ENCODE measurements at regions not wholly inside any gene's neighbourhood (a gene's known extent, or its start where the extent isn't known, plus 50 kb on each side); places are given as distances from the start of the nearest gene placed in this dataset.

DNA sequence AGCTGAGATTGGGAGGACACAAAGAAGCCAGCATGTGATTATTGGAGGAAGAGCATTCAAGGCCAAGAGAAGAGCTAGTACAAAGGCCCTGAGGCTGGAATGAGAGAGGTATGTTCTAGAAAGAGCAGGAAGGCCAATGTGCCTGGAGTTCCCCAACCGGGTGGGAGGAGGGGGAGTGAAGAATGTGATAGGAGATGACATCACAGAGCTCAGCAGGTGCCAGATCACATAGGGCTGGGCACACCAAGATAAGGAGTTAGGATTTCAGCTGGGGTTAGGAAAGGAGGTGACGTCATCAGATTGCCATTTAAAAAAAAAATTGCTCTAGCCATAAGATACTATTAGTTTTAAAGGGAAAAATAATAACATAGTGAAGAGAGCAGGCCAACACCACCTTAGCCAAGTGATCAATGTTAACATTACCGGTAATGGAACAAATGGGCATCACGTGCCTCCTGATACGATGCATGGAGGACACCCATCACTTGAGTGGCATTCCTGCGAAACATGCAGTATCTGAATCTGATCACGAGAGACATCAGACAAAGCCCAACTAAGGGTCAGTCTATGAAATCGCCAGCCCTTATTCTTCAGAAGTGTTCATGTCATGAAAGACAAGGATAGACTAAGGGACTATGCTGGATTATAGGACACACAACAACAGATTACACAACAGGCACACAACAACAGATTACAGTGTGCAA is 344.3 kb downstream of the BCOR start:
- Mint-ChIP-seq H3K4me1 (peaks cover 10% of the 10 kb centered on the region), H3K36me3 (ENCODE audit: low read depth) (peaks cover 3% of the 10 kb centered on the region), H3K27me3 (no peaks in the 10 kb centered on the region), H3K4me3 (no peak overlapping the region), H3K27ac (no peak overlapping the region), H3K9me3 (no peaks in the 10 kb centered on the region)
- no peak for DNase-seq
- intact Hi-C loops (cut with micrococcal nuclease): no loop called here

DNA sequence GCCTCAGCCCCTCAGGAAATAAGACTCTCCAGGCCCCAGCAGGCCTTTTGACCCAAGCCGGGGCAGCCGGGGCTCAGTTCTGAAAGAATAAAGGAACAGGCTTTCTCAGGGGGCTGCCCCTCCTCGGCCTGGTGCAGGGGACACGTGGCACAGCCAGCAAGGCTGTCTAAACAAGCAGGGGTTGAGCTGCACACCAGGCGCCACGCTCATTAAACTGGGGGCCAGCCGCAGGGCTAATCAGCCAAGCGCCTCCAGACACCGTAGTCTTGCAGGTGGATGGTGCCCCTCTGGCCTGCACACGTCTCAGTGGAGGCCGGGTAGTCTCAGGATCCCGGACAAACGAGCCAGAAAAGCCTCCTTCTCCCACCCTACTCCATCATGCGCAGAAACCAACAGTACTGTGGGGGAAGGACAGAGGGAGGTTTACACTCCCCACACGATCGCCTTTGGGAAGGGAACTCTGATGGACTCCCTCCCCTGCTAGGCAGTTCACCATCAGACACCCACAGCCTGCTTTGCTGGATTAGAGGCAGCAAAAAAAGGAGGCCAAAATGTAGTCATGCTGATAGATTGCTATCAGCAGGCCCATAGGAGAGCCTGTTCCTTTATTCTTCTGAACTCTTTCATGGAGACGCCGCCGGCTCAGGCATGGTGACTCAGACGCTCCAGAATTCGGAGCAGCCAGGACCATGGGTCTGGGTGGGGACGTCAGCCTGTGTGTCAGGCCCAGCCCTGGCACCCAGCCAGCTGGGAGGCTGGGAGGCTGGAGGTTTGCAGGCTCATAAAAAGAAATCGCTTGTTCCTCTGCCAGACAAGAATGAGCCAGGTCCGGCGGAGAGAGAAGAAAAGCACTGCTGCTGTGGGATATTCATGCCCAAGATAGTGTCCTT is 342.4 kb downstream of the BCOR start:
- DNase-seq: no peak
- Mint-ChIP-seq H3K4me3 (no peak overlapping the region), H3K27me3 (no peaks in the 10 kb centered on the region), H3K9me3 (no peaks in the 10 kb centered on the region), H3K27ac (no peak overlapping the region), H3K36me3 (ENCODE audit: low read depth) (peaks cover 3% of the 10 kb centered on the region), H3K4me1 (peaks cover 10% of the 10 kb centered on the region)
- intact Hi-C loops (cut with micrococcal nuclease): no loop called here

DNA sequence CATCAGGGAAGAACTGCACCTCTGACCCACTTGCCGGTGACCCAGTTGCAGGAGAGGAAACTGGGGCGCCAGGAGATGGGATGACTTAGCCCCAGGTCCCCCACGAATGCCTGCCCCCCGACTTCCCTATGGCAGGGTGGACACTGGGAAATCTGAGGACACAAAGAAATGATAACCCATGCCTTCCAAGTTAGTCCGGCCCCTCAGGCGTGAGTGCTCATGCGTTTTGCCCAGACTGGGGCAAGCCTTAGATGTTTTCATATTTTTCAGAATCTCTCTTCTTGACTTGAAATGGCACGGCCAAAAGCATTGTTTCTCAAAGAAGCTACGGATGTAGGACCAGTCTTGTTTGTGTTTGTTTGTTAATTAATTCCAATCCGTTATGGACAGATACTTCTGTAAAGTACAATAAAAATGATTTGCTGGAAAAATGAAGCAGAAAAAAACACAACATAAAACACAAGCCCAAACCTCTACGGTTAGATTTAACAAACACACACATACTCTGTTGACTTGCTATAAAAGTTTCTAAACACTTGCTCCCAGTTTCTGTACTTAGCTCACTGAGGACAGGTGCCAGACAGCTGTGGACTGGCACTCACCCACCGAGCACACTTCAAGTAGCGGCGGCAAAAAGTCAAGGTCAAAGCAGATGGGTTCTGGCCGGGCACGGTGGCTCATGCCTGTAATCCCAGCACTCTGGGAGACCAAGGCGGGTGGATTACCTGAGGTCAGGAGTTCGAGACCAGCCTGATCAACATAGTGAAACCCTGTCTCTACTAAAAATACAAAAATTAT is 341.5 kb downstream of the BCOR start:
- Mint-ChIP-seq H3K27ac (no peak overlapping the region), H3K4me1 (peaks cover 15% of the 10 kb centered on the region), H3K9me3 (no peaks in the 10 kb centered on the region), H3K36me3 (ENCODE audit: low read depth) (peaks cover 3% of the 10 kb centered on the region), H3K4me3 (no peak overlapping the region), H3K27me3 (no peaks in the 10 kb centered on the region)
- DNase-seq: no peak
- intact Hi-C loops (cut with micrococcal nuclease): no loop called here

DNA sequence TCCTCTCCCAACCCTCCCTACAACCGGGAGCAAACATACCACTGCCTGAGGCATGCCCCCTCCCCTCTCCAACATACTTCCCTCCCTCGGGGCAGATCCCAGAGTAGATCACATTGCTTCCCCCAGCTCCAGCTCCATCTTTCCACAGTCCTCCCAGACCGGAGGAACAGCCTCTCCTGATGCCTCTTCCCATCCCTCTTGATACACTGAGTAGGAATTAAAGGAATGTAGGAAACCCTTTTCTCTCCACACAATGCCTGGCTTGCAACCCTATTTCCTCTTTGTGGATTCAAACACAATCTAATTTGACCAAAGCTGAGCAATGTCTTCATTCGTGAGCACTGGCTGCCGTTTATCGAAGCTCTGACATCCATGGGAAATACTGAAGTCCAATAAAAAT is 339.8 kb downstream of the BCOR start:
- no peak for DNase-seq
- intact Hi-C loops (cut with micrococcal nuclease): no loop called here

DNA sequence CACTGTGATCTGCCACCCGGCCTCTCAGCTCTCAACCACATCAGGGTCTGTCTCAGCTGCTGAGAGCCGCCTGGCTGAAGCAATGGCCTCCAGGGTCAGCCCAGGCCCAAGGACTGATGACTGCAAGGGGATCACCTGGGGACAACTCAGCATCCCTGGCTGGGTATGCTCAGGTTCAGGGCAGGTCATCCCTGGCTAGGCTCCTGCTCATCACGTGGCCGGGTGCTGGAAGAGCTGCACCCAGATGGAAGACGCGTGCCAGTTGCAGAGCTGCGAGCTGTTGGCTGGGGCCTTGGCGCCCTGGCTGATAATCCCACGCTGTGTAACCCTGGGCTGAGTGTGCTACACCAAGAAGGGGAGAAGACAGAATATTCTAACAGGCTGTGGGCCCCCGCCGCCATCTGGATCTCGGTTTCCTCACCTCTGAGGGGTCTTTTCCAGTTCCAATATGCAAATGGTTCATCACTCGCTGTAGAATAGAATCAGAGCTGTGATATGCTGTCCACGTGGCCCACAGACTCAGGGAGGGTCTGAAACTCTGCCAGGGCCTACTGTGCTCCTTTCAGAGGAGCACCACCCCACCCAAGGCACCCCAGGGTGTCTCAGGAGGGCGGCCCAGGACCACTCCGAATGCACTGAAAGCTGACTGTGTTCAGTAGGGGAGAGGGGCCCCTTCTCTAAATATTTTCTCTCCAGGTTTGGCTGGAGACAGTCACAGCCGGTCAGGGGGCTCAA is 338.8 kb downstream of the BCOR start:
- Mint-ChIP-seq H3K4me1 (peaks cover 13% of the 10 kb centered on the region), H3K9me3 (no peaks in the 10 kb centered on the region), H3K4me3 (no peak overlapping the region), H3K27ac (no peak overlapping the region), H3K27me3 (no peaks in the 10 kb centered on the region), H3K36me3 (ENCODE audit: low read depth) (no peaks in the 10 kb centered on the region)
- intact Hi-C loops (cut with micrococcal nuclease): no loop called here
- no peak for DNase-seq

More for the DNA sequence above, 339.8 kb downstream of the BCOR start:
- Mint-ChIP-seq H3K4me1 (peaks cover 18% of the 10 kb centered on the region), H3K27me3 (no peaks in the 10 kb centered on the region), H3K36me3 (ENCODE audit: low read depth) (no peaks in the 10 kb centered on the region), H3K27ac (no peak overlapping the region), H3K9me3 (no peaks in the 10 kb centered on the region), H3K4me3 (no peak overlapping the region)

DNA sequence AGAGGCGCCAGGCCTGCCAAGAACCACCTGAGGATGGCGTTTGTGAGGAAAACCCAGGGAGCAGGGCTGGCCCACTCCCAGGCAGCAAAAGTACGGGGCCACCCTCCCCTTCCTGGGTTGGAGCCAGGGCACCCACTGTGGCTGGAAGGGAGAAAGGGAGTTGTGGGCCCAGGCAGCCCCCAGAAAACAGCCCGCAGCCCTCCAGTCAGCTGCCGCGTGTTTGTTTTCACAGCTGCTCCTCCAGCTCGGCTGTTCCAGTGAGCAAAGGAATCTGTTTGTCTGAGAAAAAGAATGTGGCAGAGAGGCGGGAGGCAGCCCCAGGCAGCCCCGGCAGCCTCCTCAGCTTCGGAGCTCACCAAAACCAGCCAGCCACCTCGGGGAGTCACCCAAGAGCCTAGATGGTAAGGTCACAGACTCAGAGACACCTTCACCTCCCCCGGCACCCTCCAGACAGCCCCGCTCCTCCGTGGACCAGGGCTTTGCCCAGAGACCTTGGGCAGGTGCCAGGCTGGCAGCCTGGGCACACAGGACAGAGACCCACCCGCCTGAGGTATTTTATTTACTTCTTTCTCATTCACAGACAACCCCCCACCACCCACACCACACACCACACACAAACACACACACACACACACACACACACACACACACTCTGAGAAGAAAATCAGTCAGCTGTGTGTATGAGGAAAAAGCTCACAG is 338.1 kb downstream of the BCOR start:
- intact Hi-C loops (cut with micrococcal nuclease): no loop called here
- Mint-ChIP-seq H3K27me3 (no peaks in the 10 kb centered on the region), H3K4me1 (peaks cover 15% of the 10 kb centered on the region), H3K27ac (no peak overlapping the region), H3K9me3 (no peaks in the 10 kb centered on the region), H3K36me3 (ENCODE audit: low read depth) (no peaks in the 10 kb centered on the region), H3K4me3 (no peak overlapping the region)
- DNase-seq: no peak

DNA sequence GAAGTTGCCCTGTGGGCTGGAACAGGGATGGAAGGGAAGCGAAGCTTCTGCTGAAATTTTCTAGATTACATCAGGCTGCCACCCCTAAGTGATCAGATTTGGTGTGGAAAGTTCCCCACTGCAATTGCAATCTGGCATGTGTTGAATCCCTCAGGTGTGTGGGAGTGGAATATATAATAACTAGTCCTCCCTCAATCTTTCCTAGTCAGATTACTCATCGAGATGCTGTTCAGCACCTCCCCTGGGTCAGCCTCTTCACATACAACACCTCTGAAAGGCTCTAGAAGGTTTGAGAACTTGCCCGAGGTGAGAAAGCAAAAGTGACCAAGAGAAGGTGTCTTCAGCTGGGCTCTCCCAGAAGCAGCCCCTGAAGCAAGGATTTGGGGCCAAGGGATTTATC is 336.8 kb downstream of the BCOR start:
- Mint-ChIP-seq H3K4me1 (peaks cover 22% of the 10 kb centered on the region), H3K27ac (peak overlapping the region; percentile 92), H3K36me3 (ENCODE audit: low read depth) (no peaks in the 10 kb centered on the region), H3K9me3 (no peaks in the 10 kb centered on the region), H3K27me3 (no peaks in the 10 kb centered on the region), H3K4me3 (peak overlapping the region; percentile 61)
- intact Hi-C loops (cut with micrococcal nuclease): loop anchor here (1.0 kb wide), 1 partner anchor 11 kb away; no protein-coding TSS in a partner anchor
- DNase-seq: no peak

DNA sequence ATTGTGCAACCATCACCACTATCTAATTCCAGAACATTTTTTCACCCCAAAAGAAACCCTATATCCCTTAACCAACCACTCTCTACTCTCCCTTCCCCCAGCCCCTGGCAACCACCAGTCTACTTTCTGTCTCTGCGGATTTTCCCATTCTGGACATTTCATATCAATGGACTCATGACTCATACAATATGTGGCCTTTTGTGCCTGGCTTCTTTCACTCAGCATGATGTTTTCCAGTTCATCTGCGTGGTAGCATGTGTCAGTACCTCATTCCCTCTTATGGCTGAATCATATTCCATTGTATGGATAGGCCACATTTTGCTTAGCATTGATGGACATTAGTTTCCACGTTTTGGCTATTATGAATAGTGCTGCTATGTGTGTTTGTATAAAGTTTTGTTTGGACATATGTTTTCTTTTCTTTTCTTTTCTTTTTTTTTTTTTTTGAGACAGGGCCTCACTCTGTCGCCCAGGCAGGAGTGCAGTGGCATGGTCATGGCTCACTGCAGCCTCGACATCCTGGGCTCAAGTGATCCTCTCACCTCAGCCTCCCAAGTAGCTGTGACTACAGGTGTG is 335.4 kb downstream of the BCOR start:
- intact Hi-C loops (cut with micrococcal nuclease): no loop called here
- Mint-ChIP-seq H3K9me3 (no peaks in the 10 kb centered on the region), H3K36me3 (ENCODE audit: low read depth) (no peaks in the 10 kb centered on the region), H3K27me3 (no peaks in the 10 kb centered on the region), H3K4me1 (peaks cover 30% of the 10 kb centered on the region), H3K4me3 (no peak overlapping the region), H3K27ac (peak overlapping the region; percentile 49)
- DNase-seq: no peak

DNA sequence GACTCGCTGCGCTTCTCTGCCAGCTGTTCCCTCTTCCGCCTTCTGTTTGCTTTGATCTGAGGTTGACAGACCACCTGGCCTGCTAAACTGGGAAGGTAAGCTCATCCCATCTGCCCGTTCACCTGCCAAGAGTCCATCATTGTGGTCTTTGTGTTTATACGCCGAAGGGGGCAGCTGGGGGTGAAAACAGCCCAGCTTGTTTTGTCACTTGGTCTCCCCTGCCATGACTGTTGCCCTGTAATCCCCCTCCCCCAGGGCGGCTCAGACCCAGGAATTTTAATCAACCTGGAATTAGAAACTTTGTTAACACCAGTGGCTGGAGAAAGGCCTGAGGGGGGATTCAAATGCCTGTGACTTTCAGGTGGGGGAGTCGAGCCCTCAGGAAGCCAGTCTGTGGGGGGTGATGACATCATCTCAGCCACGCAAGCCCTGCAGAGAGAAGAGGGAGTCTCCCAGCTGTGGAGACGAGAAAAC is 333.3 kb downstream of the BCOR start:
- Mint-ChIP-seq H3K27ac (no peak overlapping the region), H3K9me3 (no peaks in the 10 kb centered on the region), H3K36me3 (ENCODE audit: low read depth) (no peaks in the 10 kb centered on the region), H3K27me3 (no peaks in the 10 kb centered on the region), H3K4me3 (no peak overlapping the region), H3K4me1 (peaks cover 31% of the 10 kb centered on the region)
- DNase-seq: no peak
- intact Hi-C loops (cut with micrococcal nuclease): no loop called here

DNA sequence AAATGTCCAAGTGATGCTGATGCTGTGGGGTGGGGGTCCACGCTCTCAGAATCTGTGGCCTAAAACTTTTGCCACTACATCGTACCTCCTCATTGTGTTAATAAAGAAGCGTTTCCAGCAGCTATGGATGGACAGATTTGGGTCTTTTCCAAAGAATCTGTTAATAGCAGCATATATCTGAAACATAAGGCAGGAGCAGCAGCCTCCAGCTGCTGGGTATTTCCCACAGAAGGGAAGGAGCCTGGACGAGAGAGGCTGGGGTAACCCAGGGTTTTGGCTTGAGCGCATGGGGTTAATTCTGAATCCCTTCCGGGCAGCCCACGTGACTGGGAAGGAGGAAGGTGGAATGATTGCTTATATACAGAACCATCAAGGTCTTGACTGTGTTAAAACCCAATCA is 332.4 kb downstream of the BCOR start:
- Mint-ChIP-seq H3K36me3 (ENCODE audit: low read depth) (no peaks in the 10 kb centered on the region), H3K9me3 (no peaks in the 10 kb centered on the region), H3K27me3 (no peaks in the 10 kb centered on the region), H3K4me1 (peaks cover 32% of the 10 kb centered on the region), H3K27ac (peak overlapping the region; percentile 95), H3K4me3 (peak overlapping the region; percentile 51)
- DNase-seq: no peak
- intact Hi-C loops (cut with micrococcal nuclease): no loop called here

DNA sequence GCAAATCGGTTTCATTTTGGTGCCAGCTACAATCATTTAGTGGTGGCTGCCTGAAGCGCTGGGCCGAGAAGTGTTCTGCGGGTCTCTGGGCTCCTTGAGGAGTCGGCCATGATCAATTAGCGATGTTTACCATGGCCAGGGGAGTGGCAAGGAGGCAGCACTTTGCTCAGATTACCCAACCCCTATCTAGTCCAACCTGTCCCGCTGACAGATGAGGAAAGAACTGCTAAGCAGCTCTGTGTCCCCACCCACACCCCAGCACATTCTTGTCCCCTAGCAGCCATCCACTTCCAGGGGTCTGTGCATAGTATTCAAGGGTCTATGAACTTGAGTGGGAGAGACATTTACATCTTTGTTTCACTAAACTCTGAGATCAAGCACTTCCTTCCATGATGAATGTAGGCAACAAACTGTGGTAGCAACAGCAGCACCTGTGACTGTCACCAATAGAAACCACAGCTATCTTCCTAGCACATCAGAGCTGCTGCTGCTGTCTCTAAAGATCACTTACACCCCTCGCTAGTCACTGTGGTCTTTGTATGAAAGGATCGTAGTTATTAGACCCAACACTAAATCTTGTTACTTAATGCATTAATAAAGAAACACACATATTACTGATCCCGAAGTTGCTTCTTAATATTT is 331.6 kb downstream of the BCOR start:
- H3K4me1 Mint-ChIP-seq: peaks cover 29% of the 10 kb centered on the region
- intact Hi-C loops (cut with micrococcal nuclease): loop anchor here (1.0 kb wide), 1 partner anchor 8 kb away; no protein-coding TSS in a partner anchor
- no peaks in the 10 kb centered on the region for H3K36me3 Mint-ChIP-seq (ENCODE audit: low read depth)
- H3K27ac Mint-ChIP-seq: peak overlapping the region; percentile 95
- H3K4me3 Mint-ChIP-seq: peak overlapping the region; percentile 51
- no peaks in the 10 kb centered on the region for H3K9me3 Mint-ChIP-seq
- no peaks in the 10 kb centered on the region for H3K27me3 Mint-ChIP-seq
- peak; percentile 78 for DNase-seq

DNA sequence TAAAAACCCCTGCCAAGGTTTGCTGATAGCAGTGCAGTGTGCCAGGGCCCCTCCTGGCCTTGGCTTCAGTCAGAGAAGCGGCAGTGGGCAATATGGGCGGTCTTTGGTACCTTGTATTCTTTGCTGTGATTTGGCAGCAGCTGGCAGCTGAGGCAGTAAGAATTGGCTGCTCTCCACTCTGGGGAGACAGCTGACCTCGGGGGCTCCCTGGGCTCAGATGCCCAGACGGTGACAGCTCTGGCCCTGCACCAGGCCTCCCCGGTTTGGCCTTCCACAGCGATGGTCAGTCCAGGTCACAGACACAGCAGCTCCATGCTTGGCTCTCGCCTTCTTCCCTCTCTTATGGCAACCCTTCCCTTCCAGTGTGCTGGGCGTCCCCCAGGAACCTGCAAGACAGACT is 330.9 kb downstream of the BCOR start:
- Mint-ChIP-seq H3K4me3 (no peak overlapping the region), H3K4me1 (peaks cover 33% of the 10 kb centered on the region), H3K27me3 (no peaks in the 10 kb centered on the region), H3K27ac (peak overlapping the region; percentile 95), H3K9me3 (no peaks in the 10 kb centered on the region), H3K36me3 (ENCODE audit: low read depth) (no peaks in the 10 kb centered on the region)
- DNase-seq: no peak
- intact Hi-C loops (cut with micrococcal nuclease): loop anchor here (1.0 kb wide), 1 partner anchor 7 kb away; no protein-coding TSS in a partner anchor
